HCEC 1CT (cell line): ENCODE measurements at regions not wholly inside any gene's neighbourhood (a gene's known extent, or its start where the extent isn't known, plus 50 kb on each side); places are given as distances from the start of the nearest gene placed in this dataset.
"Not testable (repeated sequence)": the region's sequence is repeated elsewhere in the genome, so short reads cannot be mapped to it uniquely, and the experiment has no call there.

Experiments
- DNase-seq: peaks from one replicate; pipeline ENCODE4 v3.0.0-alpha.2; 2017

GRCh38 chr2:149901231-149901859, 313.8 kb upstream of the MMADHC start:
- DNase-seq = no peak

- no peak for DNase-seq
These were observed 311.8 kb upstream of the MMADHC start for GRCh38 chr2:149899390-149899789.

GRCh38 chr2:149894760-149895159, 307.2 kb upstream of the MMADHC start:
- DNase-seq = no peak

- peak; percentile 37 for DNase-seq
These were observed 306.7 kb upstream of the MMADHC start for GRCh38 chr2:149894226-149894625.

- no peak for DNase-seq
These were observed 305.0 kb upstream of the MMADHC start for GRCh38 chr2:149892563-149892962.

GRCh38 chr2:149885946-149886345, 298.4 kb upstream of the MMADHC start:
- DNase-seq = no peak

GRCh38 chr2:149885468-149885867, 297.9 kb upstream of the MMADHC start:
- DNase-seq = no peak

GRCh38 chr2:149884871-149885270, 297.3 kb upstream of the MMADHC start:
- no peak for DNase-seq

GRCh38 chr2:149877913-149878312, 290.3 kb upstream of the MMADHC start:
- DNase-seq = no peak

GRCh38 chr2:149877074-149877473, 289.5 kb upstream of the MMADHC start:
- DNase-seq = no peak

GRCh38 chr2:149873936-149874335, 286.4 kb upstream of the MMADHC start:
- DNase-seq = no peak

- DNase-seq = no peak
These were observed 285.1 kb upstream of the MMADHC start for GRCh38 chr2:149872638-149873150.

GRCh38 chr2:149872041-149872440, 284.5 kb upstream of the MMADHC start:
- no peak for DNase-seq

GRCh38 chr2:149871091-149871885, 283.7 kb upstream of the MMADHC start:
- no peak for DNase-seq

GRCh38 chr2:149863227-149863626, 275.7 kb upstream of the MMADHC start:
- no peak for DNase-seq

- DNase-seq = no peak
These were observed 273.5 kb upstream of the MMADHC start for GRCh38 chr2:149861034-149861433.

- DNase-seq = no peak
These were observed 272.8 kb upstream of the MMADHC start for GRCh38 chr2:149860276-149860921.

GRCh38 chr2:149858901-149859634, 271.5 kb upstream of the MMADHC start:
- DNase-seq = peak; percentile 75

- peak; percentile 48 for DNase-seq
These were observed 270.6 kb upstream of the MMADHC start for GRCh38 chr2:149858216-149858615.

- peak; percentile 46 for DNase-seq
These were observed 269.8 kb upstream of the MMADHC start for GRCh38 chr2:149857344-149857743.

GRCh38 chr2:149855859-149856258, 268.3 kb upstream of the MMADHC start:
- not testable (repeated sequence) for DNase-seq

GRCh38 chr2:149849591-149849990, 262.0 kb upstream of the MMADHC start:
- no peak for DNase-seq

- DNase-seq = no peak
These were observed 261.6 kb upstream of the MMADHC start for GRCh38 chr2:149849136-149849535.
